Activated B cell treated with CpG ODN at 0.5 μM for 24 hours (primary cell): ENCODE measurements at regions not wholly inside any gene's neighbourhood (a gene's known extent, or its start where the extent isn't known, plus 50 kb on each side); places are given as distances from the start of the nearest gene placed in this dataset.

Experiments used
- ATAC-seq: fragments of 200-7000 bp; cut with Tn5 transposase; one replicate; pipeline ENCODE4 v1.10.0; 2021; ENCODE audit warnings: low read depth, mild to moderate bottlenecking, moderate library complexity
- CTCF ChIA-PET: fragments of 350-600 bp; sonication (Branson Sonifier 250); formaldehyde crosslinking; loops from one replicate; lab custom pipeline; 2021; ENCODE audit warnings: antibody characterized with exemption; lab: Charles Lee
- POLR2A ChIA-PET: fragments of 350-600 bp; sonication (Branson Sonifier 250); formaldehyde crosslinking; loops from one replicate; lab custom pipeline; 2021; ENCODE audit warnings: antibody characterized with exemption; lab: Charles Lee
- DNase-seq: peaks from one replicate; pipeline ENCODE4 v3.0.0; 2022
- H3K27ac Mint-ChIP-seq: one replicate; pipeline ENCODE4 v1.8.0; 2020; ENCODE audit warnings: mixed read lengths
- H3K27me3 Mint-ChIP-seq: one replicate; pipeline ENCODE4 v1.8.0; 2021; ENCODE audit warnings: mixed read lengths
- H3K36me3 Mint-ChIP-seq: one replicate; pipeline ENCODE4 v1.8.0; 2021; ENCODE audit warnings: low read depth, mixed read lengths
- H3K4me1 Mint-ChIP-seq: one replicate; pipeline ENCODE4 v1.8.0; 2021; ENCODE audit warnings: mixed read lengths
- H3K4me3 Mint-ChIP-seq: one replicate; pipeline ENCODE4 v1.8.0; 2020; ENCODE audit warnings: mild to moderate bottlenecking, mixed read lengths
- H3K9me3 Mint-ChIP-seq: one replicate; pipeline ENCODE4 v1.8.0; 2020; ENCODE audit warnings: mixed read lengths
- intact Hi-C: fragments of 100-400 bp; cut with micrococcal nuclease; formaldehyde crosslinking; loops from one replicate; pipeline ENCODE4 v1.15.1; 2024
- TF ChIP-seq, protein P1 (sequence below): fragments of 200-600 bp; IDR thresholded peaks from one replicate; pipeline ENCODE4 v1.8.0; 2022; ENCODE audit warnings: antibody characterized with exemption, mild to moderate bottlenecking

DNA sequence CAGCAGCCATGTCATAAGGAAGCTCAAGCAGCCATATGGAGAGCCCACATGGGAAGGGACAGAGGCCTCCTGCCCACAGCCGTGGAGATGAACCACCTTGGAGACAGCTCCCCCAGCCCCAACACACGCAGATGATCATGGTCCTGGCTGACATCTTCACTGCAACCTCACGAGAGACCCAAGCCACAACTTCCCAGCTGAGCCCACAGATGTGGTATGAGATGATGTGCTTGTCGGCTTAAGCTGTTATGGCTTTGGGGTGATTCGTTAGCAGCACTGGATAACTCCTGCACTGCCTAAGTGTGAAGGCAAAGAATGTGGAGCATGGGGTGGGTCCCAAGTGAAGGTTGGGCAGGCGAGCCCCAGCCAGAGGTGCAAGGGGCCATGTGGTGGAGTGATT is 163.4 kb downstream of the ERCC6L2 start:
- TF ChIP-seq, protein P1, sequence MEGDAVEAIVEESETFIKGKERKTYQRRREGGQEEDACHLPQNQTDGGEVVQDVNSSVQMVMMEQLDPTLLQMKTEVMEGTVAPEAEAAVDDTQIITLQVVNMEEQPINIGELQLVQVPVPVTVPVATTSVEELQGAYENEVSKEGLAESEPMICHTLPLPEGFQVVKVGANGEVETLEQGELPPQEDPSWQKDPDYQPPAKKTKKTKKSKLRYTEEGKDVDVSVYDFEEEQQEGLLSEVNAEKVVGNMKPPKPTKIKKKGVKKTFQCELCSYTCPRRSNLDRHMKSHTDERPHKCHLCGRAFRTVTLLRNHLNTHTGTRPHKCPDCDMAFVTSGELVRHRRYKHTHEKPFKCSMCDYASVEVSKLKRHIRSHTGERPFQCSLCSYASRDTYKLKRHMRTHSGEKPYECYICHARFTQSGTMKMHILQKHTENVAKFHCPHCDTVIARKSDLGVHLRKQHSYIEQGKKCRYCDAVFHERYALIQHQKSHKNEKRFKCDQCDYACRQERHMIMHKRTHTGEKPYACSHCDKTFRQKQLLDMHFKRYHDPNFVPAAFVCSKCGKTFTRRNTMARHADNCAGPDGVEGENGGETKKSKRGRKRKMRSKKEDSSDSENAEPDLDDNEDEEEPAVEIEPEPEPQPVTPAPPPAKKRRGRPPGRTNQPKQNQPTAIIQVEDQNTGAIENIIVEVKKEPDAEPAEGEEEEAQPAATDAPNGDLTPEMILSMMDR, result no peak
- POLR2A ChIA-PET, result no interaction called here
- Mint-ChIP-seq H3K27me3 (peaks cover 3% of the 10 kb centered on the region), H3K4me3 (no peak overlapping the region), H3K4me1 (no peaks in the 10 kb centered on the region), H3K27ac (no peak overlapping the region), H3K9me3 (peaks cover 28% of the 10 kb centered on the region), H3K36me3 (no peaks in the 10 kb centered on the region)
- intact Hi-C loops, result no loop called here
- CTCF ChIA-PET, result no interaction called here
- ATAC-seq (no peak), DNase-seq (no peak)

DNA sequence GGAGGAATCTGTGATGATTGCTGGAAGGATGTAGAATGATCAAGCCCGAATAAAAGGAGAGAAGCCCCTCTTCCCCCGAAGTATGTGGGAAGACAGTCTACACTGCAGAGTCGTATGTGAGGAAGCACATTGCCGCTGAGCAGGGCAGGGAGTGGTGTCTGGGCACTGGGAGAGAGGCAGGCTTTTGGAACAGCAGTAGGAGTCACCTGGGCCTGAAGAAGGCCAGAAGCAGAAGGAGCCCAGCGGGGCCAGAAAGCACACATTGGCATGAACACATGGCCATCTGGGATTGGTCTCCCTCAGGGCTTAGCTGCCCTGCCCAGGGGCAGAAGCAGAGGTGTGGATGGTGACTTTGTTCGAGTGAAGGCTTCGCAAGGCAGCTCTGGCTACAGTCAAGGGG is 162.8 kb downstream of the ERCC6L2 start:
- DNase-seq, result no peak

DNA sequence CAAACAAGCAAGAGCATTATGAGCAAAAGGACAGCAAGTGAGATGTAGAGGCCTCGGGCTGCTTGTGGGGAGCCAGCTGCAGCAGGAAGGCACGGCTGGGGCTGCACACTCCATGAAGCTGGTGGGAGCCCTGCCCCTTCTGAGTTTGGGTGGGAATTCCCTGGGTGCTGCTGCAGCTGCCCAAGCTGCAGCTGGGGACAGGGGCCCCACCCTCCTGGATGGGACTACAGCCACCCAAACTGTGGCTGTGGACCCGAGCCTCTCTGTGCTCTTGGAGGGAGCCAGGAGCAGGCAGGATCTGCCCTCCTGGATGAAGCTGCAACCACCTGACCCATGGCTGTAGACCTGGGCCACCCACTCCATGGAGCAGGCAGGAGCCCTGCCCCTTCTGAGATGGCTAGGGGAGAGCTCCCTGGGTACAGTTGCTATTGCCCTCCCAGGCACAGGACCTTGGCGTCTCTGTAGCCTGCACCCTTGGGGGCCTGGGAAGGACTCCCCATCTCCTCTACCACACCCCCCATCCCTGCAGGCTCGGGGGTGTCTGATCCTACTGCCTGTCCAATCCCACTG is 159.1 kb downstream of the ERCC6L2 start:
- intact Hi-C loops, result no loop called here
- Mint-ChIP-seq H3K9me3 (peaks cover 28% of the 10 kb centered on the region), H3K36me3 (no peaks in the 10 kb centered on the region), H3K4me1 (no peaks in the 10 kb centered on the region), H3K27ac (no peak overlapping the region), H3K4me3 (no peak overlapping the region), H3K27me3 (peaks cover 10% of the 10 kb centered on the region)
- POLR2A ChIA-PET, result no interaction called here
- no peak for DNase-seq
- TF ChIP-seq, protein P1, result no peak
- ATAC-seq, result no peak
- CTCF ChIA-PET, result no interaction called here

More for the DNA sequence above, 162.8 kb downstream of the ERCC6L2 start:
- CTCF ChIA-PET, result no interaction called here
- H3K9me3 Mint-ChIP-seq, result peaks cover 28% of the 10 kb centered on the region
- no peaks in the 10 kb centered on the region for H3K4me1 Mint-ChIP-seq
- peaks cover 3% of the 10 kb centered on the region for H3K27me3 Mint-ChIP-seq
- ATAC-seq, result no peak
- no peaks in the 10 kb centered on the region for H3K36me3 Mint-ChIP-seq
- POLR2A ChIA-PET, result no interaction called here
- intact Hi-C loops, result no loop called here
- no peak overlapping the region for H3K4me3 Mint-ChIP-seq
- TF ChIP-seq, protein P1, result no peak
- H3K27ac Mint-ChIP-seq, result no peak overlapping the region

DNA sequence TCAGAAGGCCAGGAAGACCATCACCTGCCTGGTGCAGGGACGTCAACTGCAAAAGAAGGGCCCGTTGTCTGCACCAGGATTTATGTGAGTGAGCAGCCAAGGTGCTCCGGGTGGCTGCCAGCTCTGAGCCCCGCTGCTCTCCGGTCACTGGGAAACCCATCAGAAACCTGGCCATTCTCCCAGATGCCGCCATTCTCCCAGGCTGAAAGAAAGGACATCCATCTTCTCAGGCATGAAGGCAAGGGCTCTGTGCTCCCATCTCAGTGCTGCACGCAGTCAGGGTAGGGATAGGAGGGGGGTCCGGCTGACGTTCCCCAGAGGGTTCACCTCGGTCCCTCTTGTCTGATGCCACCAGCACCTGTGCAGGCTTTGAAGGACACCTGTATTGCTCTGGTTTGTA is 158.4 kb downstream of the ERCC6L2 start:
- DNase-seq (no peak), ATAC-seq (no peak)
- TF ChIP-seq, protein P1, result no peak
- Mint-ChIP-seq H3K27ac (no peak overlapping the region), H3K9me3 (peaks cover 25% of the 10 kb centered on the region), H3K36me3 (no peaks in the 10 kb centered on the region), H3K4me3 (no peak overlapping the region), H3K27me3 (peaks cover 14% of the 10 kb centered on the region), H3K4me1 (no peaks in the 10 kb centered on the region)
- POLR2A ChIA-PET, result no interaction called here
- intact Hi-C loops, result no loop called here
- CTCF ChIA-PET, result no interaction called here

DNA sequence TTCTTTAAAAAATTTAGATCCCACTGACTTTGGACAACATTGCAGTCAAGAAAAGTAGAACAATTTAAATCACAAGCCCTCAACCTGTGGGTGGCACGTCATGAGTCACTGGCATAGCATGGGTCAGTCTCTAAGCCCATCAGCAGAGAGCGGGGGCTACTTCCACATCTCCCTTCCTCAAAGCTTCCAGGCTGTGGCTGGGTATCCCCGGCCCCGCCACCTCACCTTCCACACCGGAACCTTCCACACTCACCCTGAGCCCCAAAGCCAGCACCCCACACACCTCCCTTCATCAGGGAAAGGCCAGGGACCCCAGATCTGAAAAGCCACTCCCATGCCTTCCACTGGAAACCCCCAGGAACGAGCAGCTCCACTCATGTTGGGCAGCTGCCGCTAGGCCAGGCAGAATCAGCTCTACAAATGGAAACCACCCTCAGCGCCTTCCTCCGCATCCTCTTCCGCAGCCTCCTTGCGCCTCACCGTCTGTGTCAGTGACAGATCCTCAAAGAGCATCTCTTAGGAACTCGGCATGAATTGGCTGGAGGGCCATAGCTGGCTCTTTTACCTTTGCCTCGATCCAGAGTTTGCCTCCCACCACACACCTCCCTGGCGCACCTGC is 156.5 kb downstream of the ERCC6L2 start:
- Mint-ChIP-seq H3K27me3 (peaks cover 26% of the 10 kb centered on the region), H3K9me3 (peaks cover 11% of the 10 kb centered on the region), H3K4me3 (no peak overlapping the region), H3K27ac (no peak overlapping the region), H3K36me3 (no peaks in the 10 kb centered on the region), H3K4me1 (peaks cover 4% of the 10 kb centered on the region)
- TF ChIP-seq, protein P1, result no peak
- ChIA-PET POLR2A (no interaction called here), CTCF (no interaction called here)
- DNase-seq, result no peak
- intact Hi-C loops, result no loop called here
- ATAC-seq, result no peak
